ENCODE measurements at regions not wholly inside any gene's neighbourhood (a gene's known extent, or its start where the extent isn't known, plus 50 kb on each side); places are given as distances from the start of the nearest gene placed in this dataset.

- no peak for TF ChIP-seq CREB5 (CRISPR knock-in tag; IDR thresholded peaks at IDR 0.05; ENCODE audit: low read depth)
- TF ChIP-seq PATZ1 (CRISPR knock-in tag; IDR thresholded peaks at IDR 0.05; ENCODE audit: borderline replicate concordance) = no peak
- TF ChIP-seq ZFP3 (CRISPR knock-in tag; IDR thresholded peaks at IDR 0.05) = no peak
- no peak for TF ChIP-seq ZFP30 (CRISPR knock-in tag; IDR thresholded peaks at IDR 0.05)
- TF ChIP-seq ZC3H10 (CRISPR knock-in tag; IDR thresholded peaks at IDR 0.05) = no peak
- no peak for TF ChIP-seq ESRRG (CRISPR knock-in tag; IDR thresholded peaks at IDR 0.05)
- TF ChIP-seq CSDC2 (CRISPR knock-in tag; IDR thresholded peaks at IDR 0.05) = no peak
- TF ChIP-seq OSR1 (CRISPR knock-in tag; IDR thresholded peaks at IDR 0.05) = no peak
- no peak for TF ChIP-seq ZNF565 (CRISPR knock-in tag; conservative IDR thresholded peaks at IDR 0.05; ENCODE audit: low read depth)
- TF ChIP-seq TCF4 (CRISPR knock-in tag; IDR thresholded peaks at IDR 0.05; ENCODE audit: borderline replicate concordance) = no peak
- TF ChIP-seq, protein P1, sequence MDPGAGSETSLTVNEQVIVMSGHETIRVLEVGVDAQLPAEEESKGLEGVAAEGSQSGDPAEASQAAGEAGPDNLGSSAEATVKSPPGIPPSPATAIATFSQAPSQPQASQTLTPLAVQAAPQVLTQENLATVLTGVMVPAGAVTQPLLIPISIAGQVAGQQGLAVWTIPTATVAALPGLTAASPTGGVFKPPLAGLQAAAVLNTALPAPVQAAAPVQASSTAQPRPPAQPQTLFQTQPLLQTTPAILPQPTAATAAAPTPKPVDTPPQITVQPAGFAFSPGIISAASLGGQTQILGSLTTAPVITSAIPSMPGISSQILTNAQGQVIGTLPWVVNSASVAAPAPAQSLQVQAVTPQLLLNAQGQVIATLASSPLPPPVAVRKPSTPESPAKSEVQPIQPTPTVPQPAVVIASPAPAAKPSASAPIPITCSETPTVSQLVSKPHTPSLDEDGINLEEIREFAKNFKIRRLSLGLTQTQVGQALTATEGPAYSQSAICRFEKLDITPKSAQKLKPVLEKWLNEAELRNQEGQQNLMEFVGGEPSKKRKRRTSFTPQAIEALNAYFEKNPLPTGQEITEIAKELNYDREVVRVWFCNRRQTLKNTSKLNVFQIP (CRISPR knock-in tag; IDR thresholded peaks at IDR 0.05; ENCODE audit: borderline replicate concordance, low read depth) = no peak
- no peak for TF ChIP-seq GLIS3 (CRISPR knock-in tag; IDR thresholded peaks at IDR 0.05)
- no peak for TF ChIP-seq TSHZ2 (CRISPR knock-in tag; IDR thresholded peaks at IDR 0.05)
- TF ChIP-seq TOX (CRISPR knock-in tag; IDR thresholded peaks at IDR 0.05; ENCODE audit: borderline replicate concordance) = no peak
Observed at GRCh38 chr3:81995329-81995728, 233.9 kb upstream of the GBE1 start.
